ENCODE measurements at regions not wholly inside any gene's neighbourhood (a gene's known extent, or its start where the extent isn't known, plus 50 kb on each side); places are given as distances from the start of the nearest gene placed in this dataset.

- Histone ChIP-seq H3K27me3 (replicated peaks; ENCODE audit: control insufficient read depth, insufficient read depth, low read length) (no peaks in the 10 kb centered on the region), H3K4me3 (replicated peaks; ENCODE audit: low read depth, low read length) (no peak overlapping the region), H3K36me3 (ENCODE audit: control insufficient read depth, insufficient read depth, low read length) (no peaks in the 10 kb centered on the region)
- TF ChIP-seq CTCF (IDR thresholded peaks at IDR 0.05; ENCODE audit: insufficient read depth, low read length, poor library complexity, severe bottlenecking): no peak
- DNase-seq (ENCODE audit: extremely low read depth, insufficient read length): no peak
Measured at GRCh38 chr1:239807361-239807760, 284.3 kb upstream of the FMN2 start.

- Histone ChIP-seq H3K4me3 (replicated peaks; ENCODE audit: low read depth, low read length) (no peak overlapping the region), H3K27me3 (replicated peaks; ENCODE audit: control insufficient read depth, insufficient read depth, low read length) (no peaks in the 10 kb centered on the region), H3K36me3 (ENCODE audit: control insufficient read depth, insufficient read depth, low read length) (no peaks in the 10 kb centered on the region)
- TF ChIP-seq CTCF (IDR thresholded peaks at IDR 0.05; ENCODE audit: insufficient read depth, low read length, poor library complexity, severe bottlenecking): no peak
- DNase-seq (ENCODE audit: extremely low read depth, insufficient read length): no peak
Measured at GRCh38 chr1:239810061-239810481, 281.6 kb upstream of the FMN2 start.

- no peak for TF ChIP-seq CTCF (IDR thresholded peaks at IDR 0.05; ENCODE audit: insufficient read depth, low read length, poor library complexity, severe bottlenecking)
- no peak for DNase-seq (ENCODE audit: extremely low read depth, insufficient read length)
- Histone ChIP-seq H3K36me3 (ENCODE audit: control insufficient read depth, insufficient read depth, low read length) (no peaks in the 10 kb centered on the region), H3K4me3 (replicated peaks; ENCODE audit: low read depth, low read length) (no peak overlapping the region), H3K27me3 (replicated peaks; ENCODE audit: control insufficient read depth, insufficient read depth, low read length) (no peaks in the 10 kb centered on the region)
Measured at GRCh38 chr1:239811211-239811885, 280.3 kb upstream of the FMN2 start.

GRCh38 chr1:239812580-239812979, 279.1 kb upstream of the FMN2 start:
- no peak for TF ChIP-seq CTCF (IDR thresholded peaks at IDR 0.05; ENCODE audit: insufficient read depth, low read length, poor library complexity, severe bottlenecking)
- DNase-seq (ENCODE audit: extremely low read depth, insufficient read length): no peak
- no peak overlapping the region for H3K4me3 ChIP-seq (replicated peaks; ENCODE audit: low read depth, low read length)
- no peaks in the 10 kb centered on the region for H3K27me3 ChIP-seq (replicated peaks; ENCODE audit: control insufficient read depth, insufficient read depth, low read length)
- no peaks in the 10 kb centered on the region for H3K36me3 ChIP-seq (ENCODE audit: control insufficient read depth, insufficient read depth, low read length)

- no peak for DNase-seq (ENCODE audit: extremely low read depth, insufficient read length)
- no peak for TF ChIP-seq CTCF (IDR thresholded peaks at IDR 0.05; ENCODE audit: insufficient read depth, low read length, poor library complexity, severe bottlenecking)
- Histone ChIP-seq H3K4me3 (replicated peaks; ENCODE audit: low read depth, low read length) (no peak overlapping the region), H3K27me3 (replicated peaks; ENCODE audit: control insufficient read depth, insufficient read depth, low read length) (no peaks in the 10 kb centered on the region), H3K36me3 (ENCODE audit: control insufficient read depth, insufficient read depth, low read length) (no peaks in the 10 kb centered on the region)
Measured at GRCh38 chr1:239814306-239814881, 277.3 kb upstream of the FMN2 start.
